ENCODE measurements at regions not wholly inside any gene's neighbourhood (a gene's known extent, or its start where the extent isn't known, plus 50 kb on each side); places are given as distances from the start of the nearest gene placed in this dataset.
"Not testable (repeated sequence)": the region's sequence is repeated elsewhere in the genome, so short reads cannot be mapped to it uniquely, and the experiment has no call there.

DNA sequence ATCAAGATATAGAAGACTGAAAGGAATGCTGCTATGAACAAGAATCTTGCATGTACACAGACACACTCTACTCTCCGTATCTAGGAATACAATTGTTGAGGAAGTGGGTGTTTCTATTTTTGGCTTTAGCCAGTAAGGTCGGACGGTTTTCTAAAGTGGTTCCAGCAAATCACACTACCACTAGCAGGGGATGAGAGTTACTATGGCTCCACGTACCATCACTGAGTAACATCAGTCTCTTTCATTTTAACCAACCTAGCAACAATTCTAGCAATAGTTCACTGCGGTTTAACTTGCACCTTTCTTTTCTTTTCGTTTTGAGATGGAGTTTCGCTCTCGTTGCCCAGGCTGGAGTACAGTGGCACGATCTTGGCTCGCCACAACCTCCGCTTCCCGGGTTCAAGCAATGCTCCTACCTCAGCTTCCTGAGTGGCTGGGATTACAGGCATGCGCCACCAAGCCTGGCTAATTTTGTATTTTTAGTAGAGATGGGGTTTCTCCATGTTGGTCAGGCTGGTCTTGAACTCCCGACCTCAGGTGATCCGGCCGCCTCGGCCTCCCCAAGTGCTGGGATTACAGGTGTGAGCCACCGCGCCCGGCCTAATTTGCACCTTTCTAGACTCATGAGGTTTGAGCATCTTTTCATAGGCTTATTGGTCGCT is 103.2 kb upstream of the ZNF746 start:
- DNase-seq, result not testable (repeated sequence)

DNA sequence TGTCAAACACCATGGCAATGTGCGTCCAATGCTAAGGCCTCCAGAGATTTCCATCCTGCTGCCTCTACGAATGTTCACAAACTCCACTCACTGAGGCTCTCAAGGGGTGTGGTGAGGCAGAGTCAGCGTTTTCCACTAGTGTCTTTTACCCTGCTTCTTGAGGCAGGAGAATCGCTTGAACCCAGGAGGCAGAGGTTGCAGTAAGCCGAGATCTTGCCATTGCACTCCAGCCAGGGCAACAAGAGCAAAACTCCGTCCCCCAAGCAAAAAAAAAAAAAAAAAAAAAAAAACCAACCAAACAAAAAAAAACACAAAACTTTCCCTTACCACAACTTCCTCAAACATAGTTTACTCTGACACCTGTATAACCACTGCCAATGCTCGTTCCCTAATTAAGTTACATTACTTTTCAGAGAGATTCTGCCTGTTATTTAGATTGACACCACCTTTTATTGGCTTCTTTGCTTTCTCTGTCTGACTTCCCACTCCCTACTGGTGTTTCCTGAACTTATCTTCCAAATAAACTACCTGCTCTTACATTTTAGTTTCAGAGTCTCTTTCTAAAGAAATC is 102.1 kb upstream of the ZNF746 start:
- DNase-seq, result no peak

DNA sequence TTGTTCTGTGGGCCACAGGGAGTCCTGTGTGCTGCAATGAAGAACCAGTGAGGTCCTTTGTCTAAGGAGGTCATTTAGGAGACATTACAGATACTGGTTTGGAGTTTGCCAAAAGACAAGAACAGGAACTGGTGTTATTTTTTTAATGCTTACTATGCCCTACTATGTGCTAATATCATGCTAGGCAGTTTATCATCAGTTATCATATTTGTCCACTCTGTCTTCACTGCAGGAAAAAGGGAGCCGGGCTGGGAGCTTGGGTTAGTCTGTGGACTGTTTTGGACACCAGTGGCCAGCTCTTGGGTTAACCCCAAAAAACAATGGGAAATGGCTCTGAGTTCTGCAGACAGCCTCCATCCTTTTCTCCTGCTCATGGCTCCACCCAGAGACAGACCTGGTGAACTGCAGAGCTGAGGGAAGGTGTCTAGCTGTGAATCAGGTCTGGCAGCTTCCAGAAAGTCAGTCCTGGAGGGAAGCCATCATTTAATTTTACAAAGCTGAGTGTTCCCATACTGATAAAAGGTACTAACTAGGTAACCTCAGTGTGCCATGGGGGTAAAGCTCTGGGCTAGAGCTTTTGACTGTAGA is 101.2 kb upstream of the ZNF746 start:
- no peak for DNase-seq

DNA sequence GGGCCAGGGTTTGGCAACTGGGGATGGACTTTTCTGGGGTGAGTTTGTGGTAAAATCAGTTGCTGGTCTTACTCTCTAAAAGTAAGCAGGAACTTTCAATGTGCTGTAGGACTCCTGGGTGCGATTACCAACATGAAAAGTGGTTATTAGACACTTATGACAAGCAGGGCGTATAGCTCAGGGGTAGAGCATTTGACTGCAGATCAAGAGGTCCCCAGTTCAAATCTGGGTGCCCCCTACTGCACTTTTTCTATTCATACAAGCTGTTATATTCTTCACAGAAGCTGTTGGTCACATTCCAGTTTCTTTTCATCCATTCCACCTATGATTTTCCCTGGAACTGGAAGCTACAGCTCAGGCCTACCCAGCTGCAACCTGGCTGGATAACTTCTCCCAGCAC is 100.2 kb upstream of the ZNF746 start:
- not testable (repeated sequence) for DNase-seq

DNA sequence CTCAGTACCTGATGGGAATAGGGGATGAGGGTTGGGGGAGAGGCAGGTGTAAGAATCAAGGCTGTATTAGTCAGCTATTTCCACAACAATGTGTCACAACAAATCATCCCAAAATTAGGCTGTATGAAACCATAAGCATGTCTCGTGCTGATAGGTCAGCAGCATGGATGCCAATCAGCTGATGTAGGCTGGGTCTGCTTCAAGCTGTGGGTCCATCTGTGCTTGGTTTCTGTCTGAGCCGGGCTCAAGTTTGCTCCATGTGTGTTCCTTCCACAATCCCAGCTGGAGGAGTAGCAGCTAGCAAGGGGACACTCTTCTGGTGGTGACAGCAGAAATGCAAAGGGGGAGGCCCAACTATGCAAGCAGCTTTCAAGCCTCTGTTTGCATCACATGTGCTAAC is 97.9 kb upstream of the ZNF746 start:
- no peak for DNase-seq

DNA sequence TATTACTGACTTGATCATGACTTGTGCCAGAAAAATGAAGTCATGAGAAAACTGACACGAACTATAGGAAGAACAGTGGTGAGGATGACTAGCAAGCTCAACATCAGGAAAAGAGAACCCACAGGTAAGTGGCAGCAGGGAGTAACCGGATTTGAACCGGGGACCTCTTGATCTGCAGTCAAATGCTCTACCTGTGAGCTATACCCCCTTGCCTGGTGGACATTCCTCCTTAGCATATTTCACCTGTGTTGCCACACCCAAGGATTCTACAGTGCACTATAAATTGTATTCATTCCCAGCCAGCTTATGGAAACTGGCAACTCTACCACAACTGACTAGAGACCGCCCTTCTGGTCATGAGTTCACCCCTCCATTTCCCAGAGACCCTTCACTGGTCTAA is 97.5 kb upstream of the ZNF746 start:
- DNase-seq, result no peak

DNA sequence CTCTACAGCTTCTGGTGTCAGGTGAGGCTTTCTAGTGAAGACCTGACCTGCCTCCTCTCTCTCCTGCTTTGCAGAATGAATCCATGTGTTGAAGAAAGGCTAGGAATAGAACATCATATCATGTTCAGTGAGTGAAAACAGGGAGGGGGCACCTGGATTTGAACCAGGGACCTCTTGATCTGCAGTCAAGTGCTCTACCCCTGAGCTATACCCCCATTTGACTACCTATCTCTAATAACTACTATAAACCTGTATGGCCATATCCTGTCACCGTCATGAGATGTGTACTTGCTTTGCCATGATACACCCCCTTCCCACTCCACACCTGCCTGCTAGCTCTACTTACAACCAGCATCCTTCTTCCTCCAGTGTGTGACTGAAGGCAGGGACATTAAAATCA is 91.3 kb upstream of the ZNF746 start:
- no peak for DNase-seq

DNA sequence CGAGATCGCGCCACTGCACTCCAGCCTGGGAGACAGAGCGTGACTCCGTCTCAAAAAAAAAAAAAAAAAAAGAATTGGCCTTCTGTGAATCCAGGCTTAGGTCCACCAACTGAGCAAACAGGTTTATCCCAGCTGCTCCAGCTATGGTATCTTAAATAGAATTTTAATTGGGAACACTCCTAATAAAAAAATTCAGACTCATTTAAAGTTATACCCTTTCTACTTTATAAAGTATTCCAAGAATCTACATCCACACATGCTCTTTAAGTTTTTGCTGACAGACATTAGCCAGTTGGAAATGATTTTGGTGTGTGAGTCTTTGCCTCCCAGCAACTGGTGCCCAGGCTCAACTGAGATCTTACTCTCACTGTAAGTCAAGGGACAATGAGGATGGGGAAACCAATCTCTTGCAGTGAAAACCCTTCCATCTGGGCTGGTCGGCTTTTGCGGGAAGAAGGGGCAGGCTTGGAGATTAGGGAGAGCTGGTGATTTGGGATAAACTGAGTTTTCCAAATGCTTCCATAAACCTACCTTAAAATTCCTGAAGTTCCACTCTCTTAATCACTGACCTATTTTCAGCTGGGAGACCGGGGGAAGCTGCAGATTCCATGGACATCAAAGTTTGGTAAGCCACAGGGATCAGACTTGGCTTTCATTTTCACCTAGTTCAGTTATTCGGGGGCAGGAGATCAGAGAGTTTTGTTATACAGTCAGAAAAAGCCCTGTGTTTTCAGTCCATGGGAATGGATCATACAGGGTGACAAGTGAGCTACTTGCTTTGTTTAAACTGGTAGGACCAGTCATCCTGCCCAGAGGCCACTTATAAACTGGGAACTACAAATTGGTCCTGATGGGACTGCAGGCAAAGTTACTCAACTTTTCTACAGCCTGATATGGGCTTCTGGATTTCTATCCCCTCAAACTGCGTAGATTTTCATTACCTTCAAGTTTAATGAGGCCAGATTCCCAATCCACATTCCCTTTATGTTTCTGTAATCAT is 89.3 kb upstream of the ZNF746 start:
- no peak for DNase-seq

DNA sequence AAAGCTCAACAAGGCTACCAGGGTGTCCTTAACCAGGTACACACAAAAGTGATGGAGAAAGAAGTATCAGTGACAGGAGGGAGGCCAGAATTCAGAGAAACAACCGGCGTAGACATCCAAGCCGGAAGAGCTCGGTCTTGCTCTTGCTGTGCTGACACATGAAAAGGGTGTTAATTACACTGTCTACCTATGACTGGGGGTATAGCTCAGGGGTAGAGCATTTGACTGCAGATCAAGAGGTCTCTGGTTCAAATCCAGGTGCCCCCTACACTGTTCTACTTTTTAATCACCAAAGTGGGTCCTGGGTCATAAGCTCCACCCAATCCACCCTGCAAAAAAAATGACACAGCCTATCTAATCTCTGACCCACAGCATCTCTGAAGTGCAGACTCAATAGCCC is 86.9 kb upstream of the ZNF746 start:
- DNase-seq, result no peak

DNA sequence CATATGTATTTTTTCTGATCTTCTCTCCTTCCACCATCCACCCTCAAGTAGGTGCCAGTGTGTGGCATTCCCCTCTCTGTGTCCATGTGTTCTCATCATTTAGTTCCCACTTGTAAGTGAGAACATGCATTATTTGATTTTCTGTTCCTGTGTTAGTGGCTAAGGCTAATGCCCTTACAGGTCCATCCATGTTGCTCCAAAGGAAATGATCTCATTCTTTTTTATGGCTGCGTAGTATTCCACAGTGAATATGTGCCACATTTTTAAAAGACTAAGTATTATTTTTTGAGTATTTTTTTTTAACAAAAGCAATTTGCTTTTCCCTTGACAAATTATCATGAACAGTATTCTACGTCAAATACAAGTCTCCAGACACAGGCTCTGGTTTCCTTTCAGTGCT is 86.4 kb upstream of the ZNF746 start:
- no peak for DNase-seq

DNA sequence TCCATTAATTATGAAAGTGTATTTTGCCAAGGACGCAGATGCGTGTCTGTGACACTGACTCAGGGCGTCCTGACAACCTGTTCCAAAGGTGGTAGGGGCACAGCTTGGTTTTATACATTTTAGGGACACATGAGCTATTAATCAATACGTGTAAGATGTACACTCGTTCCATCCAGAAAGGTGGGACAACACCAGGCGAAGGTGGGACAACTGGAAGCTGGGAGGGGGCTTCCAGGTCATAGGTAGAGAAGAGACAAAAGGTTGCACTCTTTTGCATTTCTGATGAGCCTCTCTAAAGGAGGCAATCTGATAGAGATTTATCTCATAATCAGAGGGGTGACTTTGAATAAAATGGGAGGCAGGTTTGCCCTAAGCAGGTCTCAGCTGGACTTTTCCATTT is 82.7 kb upstream of the ZNF746 start:
- no peak for DNase-seq

DNA sequence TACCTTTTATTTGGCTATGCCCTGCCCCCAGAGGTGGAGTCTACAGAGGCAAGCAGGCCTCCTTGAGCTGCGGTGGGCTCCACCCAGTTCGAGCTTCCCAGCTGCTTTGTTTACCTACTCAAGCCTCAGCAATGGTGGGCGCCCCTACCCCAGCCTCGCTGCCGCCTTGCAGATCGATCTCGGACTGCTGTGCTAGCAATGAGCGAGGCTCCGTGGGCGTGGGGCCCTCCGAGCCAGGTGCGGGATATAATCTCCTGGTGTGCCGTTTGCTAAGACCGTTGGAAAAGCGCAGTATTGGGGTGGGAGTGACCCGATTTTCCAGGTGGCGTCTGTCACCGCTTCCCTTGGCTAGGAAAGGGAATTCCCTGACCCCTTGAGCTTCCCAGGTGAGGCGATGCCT is 81.8 kb upstream of the ZNF746 start:
- not testable (repeated sequence) for DNase-seq

DNA sequence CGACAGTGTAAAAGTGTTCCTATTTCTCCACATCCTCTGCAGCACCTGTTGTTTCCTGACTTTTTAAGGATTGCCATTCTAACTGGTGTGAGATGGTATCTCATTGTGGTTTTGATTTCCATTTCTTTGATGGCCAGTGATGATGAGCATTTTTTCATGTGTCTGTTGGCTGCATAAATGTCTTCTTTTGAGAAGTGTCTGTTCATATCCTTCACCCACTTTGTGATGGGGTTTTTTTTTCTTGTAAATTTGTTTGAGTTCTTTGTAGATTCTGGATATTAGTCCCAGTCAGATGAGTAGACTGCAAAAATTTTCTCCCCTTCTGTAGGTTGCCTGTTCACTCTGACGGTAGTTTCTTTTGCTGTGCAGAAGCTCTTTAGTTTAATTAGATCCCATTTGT is 76.8 kb upstream of the ZNF746 start:
- not testable (repeated sequence) for DNase-seq

DNA sequence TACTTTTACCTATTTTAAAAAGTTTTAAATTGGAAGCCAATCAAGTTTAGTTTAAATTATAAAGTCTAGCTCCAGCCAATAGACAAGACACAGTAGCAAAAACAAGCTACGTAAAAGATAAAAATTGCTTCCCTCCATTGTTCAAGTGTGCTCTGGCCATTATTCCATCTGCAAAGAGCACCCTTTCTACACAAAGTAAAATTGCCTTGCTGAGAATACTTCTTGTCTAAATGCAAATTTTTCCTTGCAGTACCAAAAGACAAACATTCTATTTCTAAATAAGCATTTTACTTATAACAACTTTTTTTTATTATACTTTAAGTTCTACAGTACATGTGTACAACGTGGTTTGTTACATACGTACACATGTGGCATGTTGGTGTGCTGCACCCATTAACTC is 75.9 kb upstream of the ZNF746 start:
- DNase-seq, result no peak

DNA sequence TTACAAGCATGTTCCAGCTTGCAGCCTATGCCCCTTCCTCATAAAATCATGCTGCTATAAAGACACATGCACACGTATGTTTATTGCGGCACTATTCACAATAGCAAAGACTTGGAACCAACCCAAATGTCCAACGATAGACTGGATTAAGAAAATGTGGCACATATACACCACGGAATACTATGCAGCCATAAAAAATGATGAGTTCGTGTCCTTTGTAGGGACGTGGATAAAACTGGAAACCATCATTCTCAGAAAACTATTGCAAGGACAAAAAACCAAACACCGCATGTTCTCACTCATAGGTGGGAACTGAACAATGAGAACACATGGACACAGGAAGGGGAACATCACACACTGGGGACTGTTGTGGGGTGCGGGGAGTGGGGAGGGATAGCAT is 75.3 kb upstream of the ZNF746 start:
- DNase-seq, result not testable (repeated sequence)

DNA sequence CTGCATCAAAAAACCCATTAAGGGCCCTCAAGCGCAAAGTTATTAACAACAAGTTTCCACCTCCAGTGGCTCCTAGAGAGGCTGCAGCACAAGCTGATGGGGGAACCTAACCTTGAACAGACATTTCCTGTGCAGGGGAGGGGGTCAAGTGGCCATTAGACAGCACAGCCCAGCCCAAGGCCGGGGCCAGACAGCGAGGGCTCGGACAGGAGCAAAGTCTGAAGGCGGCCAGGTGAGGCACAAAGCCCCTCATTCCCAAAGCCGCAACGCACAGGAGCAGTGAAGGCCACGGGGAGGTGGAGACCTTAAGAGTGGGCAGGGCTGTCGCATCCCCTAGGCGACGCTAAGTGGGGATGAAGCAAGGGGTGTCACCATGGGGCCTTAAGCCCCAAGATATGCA is 73.2 kb upstream of the ZNF746 start:
- no peak for DNase-seq

DNA sequence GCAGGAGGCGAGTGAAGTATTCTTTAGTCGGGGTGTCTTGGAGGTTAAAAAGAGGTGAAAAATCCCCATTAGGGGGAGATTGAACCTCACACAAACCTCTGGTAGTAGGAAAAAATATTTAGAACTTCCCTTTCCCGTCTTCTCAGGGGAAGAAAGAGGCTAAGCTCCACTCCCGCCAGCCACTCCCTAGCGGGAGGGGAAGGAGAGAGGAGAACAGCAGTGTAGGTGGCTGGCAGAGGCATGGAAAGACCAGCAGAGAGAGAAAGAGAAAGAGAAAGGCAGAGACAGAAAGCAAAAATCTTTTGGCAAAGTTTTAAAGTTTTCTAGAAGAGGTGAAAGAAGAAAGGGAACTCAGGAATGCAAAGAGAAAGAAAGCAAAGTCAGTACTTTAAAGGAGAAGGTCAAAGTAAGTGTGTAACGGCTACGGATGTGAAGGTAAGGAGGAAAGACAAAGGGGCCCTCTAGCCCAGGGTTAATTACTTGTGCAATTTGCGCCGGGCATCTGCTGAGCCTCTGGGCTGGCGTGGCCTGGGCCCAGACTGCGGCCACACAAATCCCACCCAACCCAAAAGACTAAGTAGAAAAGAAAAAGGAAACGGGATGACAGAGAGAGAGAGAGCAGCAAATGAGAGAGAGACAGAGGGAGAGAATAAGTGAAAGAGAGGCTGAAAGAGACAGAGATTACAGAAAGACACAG is 72.3 kb upstream of the ZNF746 start:
- DNase-seq, result no peak

DNA sequence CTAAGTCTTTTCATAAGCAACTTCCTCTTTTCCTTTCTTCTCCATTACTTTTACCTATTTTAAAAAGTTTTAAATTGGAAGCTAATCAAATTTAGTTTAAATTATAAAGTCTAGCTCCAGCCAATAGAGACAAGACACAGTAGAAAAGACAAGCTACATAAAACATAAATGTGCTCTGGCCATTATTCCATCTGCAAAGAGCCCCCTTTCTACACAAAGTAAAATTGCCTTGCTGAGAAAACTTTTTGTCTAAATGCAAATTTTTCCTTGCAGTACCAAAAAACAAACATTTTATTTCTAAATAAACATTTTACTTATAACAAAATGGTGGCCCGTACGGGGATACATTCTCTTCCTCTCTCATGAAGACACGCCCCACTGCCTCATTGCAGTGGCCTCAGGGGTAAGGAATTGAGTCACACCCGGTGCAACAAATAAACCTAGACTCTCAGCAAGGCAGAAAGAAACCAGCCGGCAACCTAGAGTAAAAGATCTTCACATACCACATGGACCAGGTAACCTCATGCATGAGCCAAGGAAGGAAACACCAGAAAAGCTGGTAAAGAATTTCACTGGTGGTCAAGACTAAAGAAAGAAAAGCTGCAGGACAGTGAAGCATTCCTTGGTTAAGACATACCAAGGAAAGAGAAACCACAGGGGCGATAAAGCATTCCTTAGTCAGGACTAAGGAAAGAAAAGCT is 71.6 kb upstream of the ZNF746 start:
- no peak for DNase-seq

DNA sequence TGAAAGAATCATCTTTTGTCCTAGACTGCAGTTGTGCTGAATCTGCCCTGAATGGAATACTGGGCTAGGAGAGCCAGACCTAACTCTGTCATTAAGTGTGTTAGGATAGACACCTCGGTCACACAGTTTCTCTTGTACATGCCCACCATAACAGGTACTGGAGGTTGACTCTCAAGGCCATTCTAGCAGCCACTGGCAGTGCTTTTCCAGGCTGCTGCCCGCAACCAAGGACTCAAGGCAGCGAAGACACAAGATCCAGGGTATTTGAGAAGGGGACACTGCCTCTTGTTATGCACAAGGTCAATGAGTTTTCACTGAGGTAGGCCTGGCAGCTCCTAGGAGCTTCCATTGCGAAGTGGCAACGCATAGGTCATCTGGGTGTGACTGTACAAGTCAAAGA is 70.6 kb upstream of the ZNF746 start:
- DNase-seq, result no peak

DNA sequence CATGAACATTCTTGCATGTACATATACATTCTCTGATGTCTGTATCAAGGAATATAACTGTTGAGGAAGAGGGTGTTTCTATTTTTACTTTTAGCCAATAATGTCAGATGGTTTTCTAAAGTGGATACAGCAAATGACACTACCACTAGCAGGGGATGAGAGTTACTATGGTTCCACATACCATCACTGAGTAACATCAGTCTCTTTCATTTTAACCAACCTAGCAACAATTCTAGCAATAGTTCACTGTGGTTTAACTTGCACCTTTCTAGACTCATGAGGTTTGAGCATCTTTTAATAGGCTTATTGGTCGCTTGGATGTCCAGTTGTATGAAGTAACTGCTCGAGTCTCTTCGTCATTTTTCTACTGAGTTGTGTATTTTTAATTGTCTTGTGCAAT is 68.5 kb upstream of the ZNF746 start:
- DNase-seq, result no peak

DNA sequence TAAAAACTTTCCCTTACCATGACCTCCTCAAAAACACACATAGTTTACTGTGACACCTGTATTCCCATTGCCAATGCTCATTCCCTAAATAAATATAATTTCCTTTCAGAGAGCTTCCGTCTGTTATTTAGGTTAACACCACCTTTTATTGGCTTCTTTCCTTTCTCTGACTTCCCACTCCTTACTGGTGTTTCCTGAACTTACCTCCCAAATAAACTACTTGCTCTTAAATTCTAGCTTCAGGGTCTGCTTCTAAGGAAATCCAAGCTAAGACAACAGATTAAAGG is 67.4 kb upstream of the ZNF746 start:
- no peak for DNase-seq
